ENCODE measurements at regions not wholly inside any gene's neighbourhood (a gene's known extent, or its start where the extent isn't known, plus 50 kb on each side); places are given as distances from the start of the nearest gene placed in this dataset.

- Histone ChIP-seq H3K36me3 (ENCODE audit: control insufficient read depth, insufficient read depth, low read length) (no peaks in the 10 kb centered on the region), H3K27me3 (ENCODE audit: control insufficient read depth, insufficient read depth, low read length) (no peaks in the 10 kb centered on the region), H3K9ac (ENCODE audit: low read length) (no peak overlapping the region), H3K9me3 (ENCODE audit: control insufficient read depth, low read length) (no peaks in the 10 kb centered on the region), H3K4me3 (ENCODE audit: low read length) (no peak overlapping the region), H3K4me1 (ENCODE audit: control insufficient read depth, insufficient read depth, low read length) (no peaks in the 10 kb centered on the region)
These were observed 291.1 kb upstream of the PDE4D start for GRCh38 chr5:60184606-60185005.

DNA sequence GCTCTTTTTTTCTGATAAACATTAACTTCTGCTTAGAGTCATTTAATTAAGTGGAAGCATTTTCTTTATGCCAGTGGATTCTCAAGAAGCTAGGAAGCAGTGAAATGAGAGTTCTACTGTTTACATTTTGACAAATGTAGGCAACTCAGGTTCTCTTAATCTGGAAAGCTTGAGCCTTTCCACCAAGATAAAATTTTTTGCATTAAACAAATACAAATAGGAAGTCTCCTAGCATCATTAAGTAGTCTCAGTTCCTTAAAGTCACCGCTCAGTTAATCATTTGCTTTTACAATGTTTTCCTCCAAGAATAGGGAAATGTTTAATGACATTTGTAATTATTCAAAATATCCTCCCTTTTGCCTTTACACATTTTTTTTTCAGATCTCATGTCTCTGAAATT, 290.4 kb upstream of the PDE4D start:
- Histone ChIP-seq H3K9ac (ENCODE audit: low read length) (no peak overlapping the region), H3K27me3 (ENCODE audit: control insufficient read depth, insufficient read depth, low read length) (no peaks in the 10 kb centered on the region), H3K36me3 (ENCODE audit: control insufficient read depth, insufficient read depth, low read length) (no peaks in the 10 kb centered on the region), H3K4me3 (ENCODE audit: low read length) (no peak overlapping the region), H3K9me3 (ENCODE audit: control insufficient read depth, low read length) (no peaks in the 10 kb centered on the region), H3K4me1 (ENCODE audit: control insufficient read depth, insufficient read depth, low read length) (no peaks in the 10 kb centered on the region)

- Histone ChIP-seq H3K27me3 (ENCODE audit: control insufficient read depth, insufficient read depth, low read length) (no peaks in the 10 kb centered on the region), H3K9ac (ENCODE audit: low read length) (no peak overlapping the region), H3K4me3 (ENCODE audit: low read length) (no peak overlapping the region), H3K36me3 (ENCODE audit: control insufficient read depth, insufficient read depth, low read length) (no peaks in the 10 kb centered on the region), H3K9me3 (ENCODE audit: control insufficient read depth, low read length) (no peaks in the 10 kb centered on the region), H3K4me1 (ENCODE audit: control insufficient read depth, insufficient read depth, low read length) (no peaks in the 10 kb centered on the region)
These were observed 284.6 kb upstream of the PDE4D start for GRCh38 chr5:60178101-60178500.

DNA sequence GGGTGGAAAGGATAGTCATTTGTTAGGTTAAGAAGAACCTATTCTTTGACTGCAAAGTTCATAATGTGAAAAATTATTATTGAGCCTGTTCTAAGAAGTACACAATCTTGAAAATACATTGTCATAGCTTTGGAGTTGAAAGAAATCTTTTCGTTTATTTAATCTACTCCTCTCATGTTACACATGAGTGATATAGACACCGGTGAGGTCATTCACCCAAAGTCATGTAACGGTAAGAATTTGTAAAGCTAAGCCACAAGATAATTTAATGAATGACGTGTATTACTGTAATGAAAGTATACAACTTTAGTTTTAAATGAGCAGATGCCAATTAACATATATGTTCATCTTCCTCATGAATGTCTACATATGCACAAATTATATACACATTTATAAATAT, 284.1 kb upstream of the PDE4D start:
- H3K4me1 ChIP-seq (ENCODE audit: control insufficient read depth, insufficient read depth, low read length): no peaks in the 10 kb centered on the region
- H3K36me3 ChIP-seq (ENCODE audit: control insufficient read depth, insufficient read depth, low read length): no peaks in the 10 kb centered on the region
- H3K4me3 ChIP-seq (ENCODE audit: low read length): no peak overlapping the region
- no peaks in the 10 kb centered on the region for H3K27me3 ChIP-seq (ENCODE audit: control insufficient read depth, insufficient read depth, low read length)
- H3K9me3 ChIP-seq (ENCODE audit: control insufficient read depth, low read length): no peaks in the 10 kb centered on the region
- H3K9ac ChIP-seq (ENCODE audit: low read length): no peak overlapping the region

GRCh38 chr5:60173667-60174066, 280.1 kb upstream of the PDE4D start:
- Histone ChIP-seq H3K27me3 (ENCODE audit: control insufficient read depth, insufficient read depth, low read length) (no peaks in the 10 kb centered on the region), H3K9me3 (ENCODE audit: control insufficient read depth, low read length) (no peaks in the 10 kb centered on the region), H3K4me3 (ENCODE audit: low read length) (no peak overlapping the region), H3K9ac (ENCODE audit: low read length) (no peak overlapping the region), H3K36me3 (ENCODE audit: control insufficient read depth, insufficient read depth, low read length) (no peaks in the 10 kb centered on the region), H3K4me1 (ENCODE audit: control insufficient read depth, insufficient read depth, low read length) (no peaks in the 10 kb centered on the region)

- Histone ChIP-seq H3K9me3 (ENCODE audit: control insufficient read depth, low read length) (no peaks in the 10 kb centered on the region), H3K36me3 (ENCODE audit: control insufficient read depth, insufficient read depth, low read length) (no peaks in the 10 kb centered on the region), H3K9ac (ENCODE audit: low read length) (no peak overlapping the region), H3K27me3 (ENCODE audit: control insufficient read depth, insufficient read depth, low read length) (no peaks in the 10 kb centered on the region), H3K4me1 (ENCODE audit: control insufficient read depth, insufficient read depth, low read length) (no peaks in the 10 kb centered on the region), H3K4me3 (ENCODE audit: low read length) (no peak overlapping the region)
These were observed 270.2 kb upstream of the PDE4D start for GRCh38 chr5:60163762-60164161.

GRCh38 chr5:60162441-60162840, 268.9 kb upstream of the PDE4D start:
- no peaks in the 10 kb centered on the region for H3K9me3 ChIP-seq (ENCODE audit: control insufficient read depth, low read length)
- no peaks in the 10 kb centered on the region for H3K4me1 ChIP-seq (ENCODE audit: control insufficient read depth, insufficient read depth, low read length)
- H3K4me3 ChIP-seq (ENCODE audit: low read length): no peak overlapping the region
- no peaks in the 10 kb centered on the region for H3K36me3 ChIP-seq (ENCODE audit: control insufficient read depth, insufficient read depth, low read length)
- no peaks in the 10 kb centered on the region for H3K27me3 ChIP-seq (ENCODE audit: control insufficient read depth, insufficient read depth, low read length)
- H3K9ac ChIP-seq (ENCODE audit: low read length): no peak overlapping the region

GRCh38 chr5:60161340-60161934, 267.9 kb upstream of the PDE4D start:
- no peaks in the 10 kb centered on the region for H3K4me1 ChIP-seq (ENCODE audit: control insufficient read depth, insufficient read depth, low read length)
- no peaks in the 10 kb centered on the region for H3K36me3 ChIP-seq (ENCODE audit: control insufficient read depth, insufficient read depth, low read length)
- H3K4me3 ChIP-seq (ENCODE audit: low read length): no peak overlapping the region
- H3K9me3 ChIP-seq (ENCODE audit: control insufficient read depth, low read length): no peaks in the 10 kb centered on the region
- H3K9ac ChIP-seq (ENCODE audit: low read length): no peak overlapping the region
- no peaks in the 10 kb centered on the region for H3K27me3 ChIP-seq (ENCODE audit: control insufficient read depth, insufficient read depth, low read length)

DNA sequence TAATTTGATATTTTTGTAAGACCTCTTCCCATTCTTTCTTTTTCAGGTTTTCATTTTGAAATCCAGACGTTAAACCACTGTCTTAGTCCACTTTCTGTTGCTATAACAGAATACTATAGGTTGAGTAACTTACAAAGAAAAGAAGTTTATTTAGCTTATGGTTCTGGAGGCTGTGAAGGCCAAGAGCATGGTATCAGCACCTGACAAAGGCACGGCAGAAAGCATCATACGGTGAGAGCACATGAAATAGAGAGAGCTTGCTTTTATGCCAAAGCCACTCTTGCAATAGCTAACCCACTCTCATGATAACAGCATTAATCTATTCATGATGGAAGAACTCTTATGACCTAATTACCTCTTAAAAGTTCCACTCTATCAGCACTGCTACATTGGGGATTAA, 255.6 kb upstream of the PDE4D start:
- H3K36me3 ChIP-seq (ENCODE audit: control insufficient read depth, insufficient read depth, low read length): no peaks in the 10 kb centered on the region
- H3K27me3 ChIP-seq (ENCODE audit: control insufficient read depth, insufficient read depth, low read length): no peaks in the 10 kb centered on the region
- H3K4me3 ChIP-seq (ENCODE audit: low read length): no peak overlapping the region
- no peaks in the 10 kb centered on the region for H3K9me3 ChIP-seq (ENCODE audit: control insufficient read depth, low read length)
- no peaks in the 10 kb centered on the region for H3K4me1 ChIP-seq (ENCODE audit: control insufficient read depth, insufficient read depth, low read length)
- H3K9ac ChIP-seq (ENCODE audit: low read length): no peak overlapping the region

- Histone ChIP-seq H3K27me3 (ENCODE audit: control insufficient read depth, insufficient read depth, low read length) (no peaks in the 10 kb centered on the region), H3K9ac (ENCODE audit: low read length) (no peak overlapping the region), H3K4me3 (ENCODE audit: low read length) (no peak overlapping the region), H3K4me1 (ENCODE audit: control insufficient read depth, insufficient read depth, low read length) (no peaks in the 10 kb centered on the region), H3K36me3 (ENCODE audit: control insufficient read depth, insufficient read depth, low read length) (no peaks in the 10 kb centered on the region), H3K9me3 (ENCODE audit: control insufficient read depth, low read length) (no peaks in the 10 kb centered on the region)
These were observed 254.8 kb upstream of the PDE4D start for GRCh38 chr5:60148366-60148765.

- no peaks in the 10 kb centered on the region for H3K9me3 ChIP-seq (ENCODE audit: control insufficient read depth, low read length)
- no peaks in the 10 kb centered on the region for H3K4me1 ChIP-seq (ENCODE audit: control insufficient read depth, insufficient read depth, low read length)
- no peaks in the 10 kb centered on the region for H3K27me3 ChIP-seq (ENCODE audit: control insufficient read depth, insufficient read depth, low read length)
- no peak overlapping the region for H3K9ac ChIP-seq (ENCODE audit: low read length)
- H3K36me3 ChIP-seq (ENCODE audit: control insufficient read depth, insufficient read depth, low read length): no peaks in the 10 kb centered on the region
- no peak overlapping the region for H3K4me3 ChIP-seq (ENCODE audit: low read length)
These were observed 254.3 kb upstream of the PDE4D start for GRCh38 chr5:60147791-60148190.

- H3K36me3 ChIP-seq (ENCODE audit: control insufficient read depth, insufficient read depth, low read length): no peaks in the 10 kb centered on the region
- H3K4me3 ChIP-seq (ENCODE audit: low read length): no peak overlapping the region
- H3K4me1 ChIP-seq (ENCODE audit: control insufficient read depth, insufficient read depth, low read length): no peaks in the 10 kb centered on the region
- no peaks in the 10 kb centered on the region for H3K9me3 ChIP-seq (ENCODE audit: control insufficient read depth, low read length)
- H3K27me3 ChIP-seq (ENCODE audit: control insufficient read depth, insufficient read depth, low read length): no peaks in the 10 kb centered on the region
- no peak overlapping the region for H3K9ac ChIP-seq (ENCODE audit: low read length)
These were observed 250.5 kb upstream of the PDE4D start for GRCh38 chr5:60143942-60144549.

DNA sequence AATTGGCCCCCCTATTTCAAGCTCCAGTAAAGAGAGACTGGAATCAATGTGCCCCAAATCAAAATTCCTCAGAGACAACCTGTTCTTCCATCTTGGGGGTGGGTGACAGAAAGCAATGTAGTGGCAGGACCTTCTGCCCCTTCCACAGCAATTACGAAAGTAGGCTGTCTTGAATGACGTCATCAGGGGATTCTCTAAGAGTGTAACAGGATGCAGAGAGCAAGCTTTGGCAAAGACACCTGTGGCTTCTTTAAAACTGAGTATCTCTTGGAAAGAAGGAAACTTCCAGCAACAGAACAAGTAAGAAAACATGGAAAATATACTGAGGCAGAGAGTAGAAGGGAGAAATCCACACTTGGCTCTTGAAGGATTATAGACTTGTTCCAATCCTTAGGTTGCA, 247.6 kb upstream of the PDE4D start:
- H3K4me3 ChIP-seq (ENCODE audit: low read length): no peak overlapping the region
- no peaks in the 10 kb centered on the region for H3K36me3 ChIP-seq (ENCODE audit: control insufficient read depth, insufficient read depth, low read length)
- no peaks in the 10 kb centered on the region for H3K9me3 ChIP-seq (ENCODE audit: control insufficient read depth, low read length)
- no peaks in the 10 kb centered on the region for H3K27me3 ChIP-seq (ENCODE audit: control insufficient read depth, insufficient read depth, low read length)
- no peak overlapping the region for H3K9ac ChIP-seq (ENCODE audit: low read length)
- H3K4me1 ChIP-seq (ENCODE audit: control insufficient read depth, insufficient read depth, low read length): no peaks in the 10 kb centered on the region

All from mucosa of stomach (tissue), 1 donor.